HG03135 (cell line): ENCODE measurements at regions not wholly inside any gene's neighbourhood (a gene's known extent, or its start where the extent isn't known, plus 50 kb on each side); places are given as distances from the start of the nearest gene placed in this dataset.

Experiments
- ATAC-seq: cut with Tn5 transposase; IDR thresholded peaks from one replicate; pipeline ENCODE4 v1.9.1; 2021; ENCODE audit warnings: mild to moderate bottlenecking, moderate library complexity; ENCODE audit not compliant: unreplicated experiment

DNA sequence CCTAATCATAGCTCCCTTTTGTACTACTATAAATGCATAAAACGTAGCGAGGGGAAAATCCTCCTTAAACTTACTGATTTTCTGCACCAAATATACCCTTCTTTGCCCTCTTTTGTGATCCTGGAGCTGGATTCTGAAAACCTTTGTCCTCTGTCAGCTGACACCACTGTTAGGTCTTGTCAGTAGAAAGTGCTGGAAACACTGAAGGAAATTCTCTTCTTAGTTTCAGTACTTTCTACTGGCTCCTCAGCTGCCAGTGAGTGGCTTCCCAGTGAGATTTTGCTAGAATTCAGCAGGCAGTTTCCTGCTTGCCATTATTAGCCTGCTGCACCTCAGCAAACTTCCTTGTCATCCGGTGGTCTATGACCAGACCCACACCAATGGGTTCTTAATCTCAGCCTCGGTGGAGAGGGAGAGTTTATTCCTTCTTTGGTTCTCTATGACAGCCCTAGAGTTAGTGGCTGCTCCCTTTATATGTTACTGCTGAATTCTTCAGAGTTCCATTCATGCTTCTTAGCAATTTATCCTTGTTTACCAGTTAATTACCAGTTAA, 476.2 kb downstream of the FSCB start:
- ATAC-seq: no peak

DNA sequence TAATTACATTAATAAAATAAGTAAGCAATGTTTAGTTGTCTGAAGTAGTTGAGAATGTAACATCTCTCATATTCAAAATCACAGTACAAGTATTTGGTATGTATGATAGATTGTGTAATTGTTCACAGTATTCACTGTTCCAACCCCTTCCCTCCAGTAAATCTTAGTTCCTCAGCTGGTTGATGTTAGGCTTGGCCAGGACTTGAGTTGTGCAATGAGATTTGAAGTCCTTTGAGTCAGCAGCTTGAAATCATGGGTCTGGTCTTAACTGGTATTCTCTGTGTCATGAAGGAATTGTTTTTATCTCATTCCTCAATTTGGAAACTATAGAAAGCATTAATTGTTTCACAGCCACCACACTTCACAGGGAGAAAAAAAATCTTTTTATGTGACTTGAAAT, 477.1 kb downstream of the FSCB start:
- ATAC-seq: no peak

DNA sequence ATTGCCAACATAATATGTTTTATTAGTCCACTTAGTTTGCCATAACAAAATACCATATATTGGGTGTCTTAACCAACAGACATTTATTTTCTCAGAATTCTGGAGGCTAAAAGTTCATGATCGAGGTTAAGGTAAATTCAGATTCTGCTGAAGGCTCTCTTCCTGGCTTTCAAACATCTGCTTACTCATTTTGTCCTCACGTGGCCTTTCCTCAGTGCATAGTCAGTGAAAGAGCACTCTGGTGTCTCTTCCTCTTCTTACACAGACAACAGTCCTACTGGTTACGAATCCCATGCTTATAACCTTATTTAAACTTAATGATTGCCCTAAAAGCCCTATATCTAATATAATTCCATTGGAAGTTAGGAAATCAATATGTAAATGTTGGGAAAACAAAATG, 479.7 kb downstream of the FSCB start:
- ATAC-seq: no peak

DNA sequence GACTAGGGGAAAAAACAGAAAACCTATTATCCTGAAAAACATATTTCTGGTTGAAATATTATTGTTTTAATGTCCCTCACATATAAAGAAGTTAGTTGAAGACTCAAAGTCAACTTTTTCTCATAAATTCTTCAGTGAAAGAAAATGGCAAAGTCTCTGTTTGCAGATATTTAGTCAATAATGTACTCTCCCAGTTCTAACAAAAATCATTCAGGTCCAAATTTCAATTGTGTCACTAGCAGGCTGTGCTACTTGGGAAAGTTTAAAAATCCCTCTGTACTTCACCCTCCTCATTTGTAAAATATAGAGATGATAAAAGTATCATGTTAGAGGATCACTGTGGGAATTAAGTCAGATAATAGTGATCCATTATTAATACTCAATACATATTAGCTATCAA, 496.5 kb downstream of the FSCB start:
- no peak for ATAC-seq

DNA sequence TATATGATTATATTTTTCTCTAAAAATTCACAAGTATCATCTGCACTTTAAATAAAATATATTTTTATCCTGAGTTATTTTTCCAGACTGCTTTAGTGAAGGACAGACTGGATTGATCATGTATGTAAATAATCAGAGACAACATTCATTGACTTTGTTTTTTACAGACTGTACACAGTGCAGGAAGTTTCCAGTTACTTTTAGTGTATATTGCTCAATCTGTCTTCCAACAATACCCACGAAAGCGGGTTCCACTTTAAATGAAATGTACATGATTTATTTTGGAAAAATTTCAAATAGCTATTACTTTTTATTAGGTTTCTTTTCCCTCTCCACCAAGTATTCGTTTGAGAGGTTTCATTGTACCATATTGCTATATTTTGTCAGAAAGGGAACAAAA, 497.0 kb downstream of the FSCB start:
- ATAC-seq: no peak

DNA sequence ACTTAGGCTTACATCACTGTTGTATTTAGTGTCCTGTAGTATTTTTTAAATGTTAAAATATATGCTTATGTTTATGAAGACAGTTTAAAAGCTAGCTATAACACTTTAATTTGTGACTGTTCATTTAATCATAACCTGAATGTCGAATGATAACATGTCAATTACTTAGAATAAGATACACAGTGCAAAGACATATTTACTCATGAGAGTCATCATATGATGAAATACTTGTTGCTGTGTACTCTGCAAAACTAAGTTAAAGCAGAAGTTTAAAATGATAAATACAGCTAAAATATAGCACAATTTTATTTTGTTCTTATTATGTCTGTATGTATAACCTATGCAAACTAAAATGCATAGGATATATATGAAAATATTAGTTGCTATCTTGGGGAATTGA, 497.4 kb downstream of the FSCB start:
- ATAC-seq: no peak

DNA sequence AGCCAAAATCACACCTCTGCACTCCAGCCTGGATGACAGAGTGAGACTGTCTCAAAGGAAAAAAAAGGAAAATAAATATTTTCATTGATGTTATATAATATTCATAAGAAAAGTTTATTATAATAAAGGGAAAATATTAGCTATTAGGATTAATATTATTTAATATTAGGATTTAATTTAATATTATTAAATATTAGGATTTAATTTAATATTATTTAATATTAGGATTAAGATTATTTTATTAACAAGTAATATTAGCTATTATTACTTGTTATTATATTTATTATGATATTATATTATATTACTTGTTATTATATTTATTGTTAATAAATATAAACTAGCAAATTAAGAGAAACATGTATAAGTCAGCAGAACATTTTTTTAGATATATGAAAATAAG, 518.1 kb downstream of the FSCB start:
- ATAC-seq: no peak

DNA sequence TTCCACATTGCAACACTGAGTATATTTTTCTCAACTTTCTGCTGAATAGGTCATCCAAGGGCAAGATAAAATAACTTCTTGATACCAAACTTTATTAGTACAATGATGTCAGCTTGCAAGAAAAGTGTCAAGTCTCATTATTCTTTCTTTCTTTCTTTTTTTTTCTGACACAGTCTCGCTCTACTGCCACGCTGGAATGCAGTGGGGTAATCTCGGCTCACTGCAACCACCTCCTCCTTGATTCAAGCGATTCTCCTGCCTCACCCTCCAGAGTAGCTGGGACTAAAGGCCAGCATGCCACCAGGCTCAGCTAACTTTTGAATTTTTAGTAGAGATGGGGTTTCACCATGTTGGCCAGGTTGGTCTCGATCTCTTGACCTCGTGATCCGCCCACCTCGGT, 523.4 kb downstream of the FSCB start:
- ATAC-seq: no peak

DNA sequence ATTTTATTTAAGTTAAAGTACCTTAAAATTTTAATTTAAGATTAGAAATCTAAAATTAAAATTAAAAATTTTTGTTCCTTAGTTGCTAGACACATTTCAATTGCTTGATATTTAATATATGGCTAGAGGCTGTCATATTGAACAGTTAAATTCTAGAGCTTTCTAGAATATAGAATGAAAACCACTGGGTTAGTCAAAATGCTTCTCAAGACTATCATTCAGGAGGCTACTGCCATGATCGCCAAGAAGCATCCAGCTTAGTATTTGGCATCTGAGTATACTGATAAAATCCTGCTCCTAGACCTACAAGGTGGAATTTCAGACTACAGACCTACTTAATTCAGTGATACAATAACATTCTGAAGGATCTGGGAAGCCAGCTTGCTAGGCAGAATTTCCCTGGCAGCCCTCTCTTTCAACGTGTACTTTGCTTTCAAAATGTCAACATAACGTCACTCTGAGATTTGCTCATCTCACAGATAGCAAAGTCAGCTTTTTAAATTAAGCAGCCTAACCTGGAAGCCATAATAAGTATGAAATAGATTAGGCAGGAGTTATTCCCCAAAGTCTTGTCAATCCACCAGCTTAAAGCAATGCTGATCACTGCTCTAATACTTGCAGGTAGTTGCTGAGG, 525.8 kb downstream of the FSCB start:
- ATAC-seq: no peak

DNA sequence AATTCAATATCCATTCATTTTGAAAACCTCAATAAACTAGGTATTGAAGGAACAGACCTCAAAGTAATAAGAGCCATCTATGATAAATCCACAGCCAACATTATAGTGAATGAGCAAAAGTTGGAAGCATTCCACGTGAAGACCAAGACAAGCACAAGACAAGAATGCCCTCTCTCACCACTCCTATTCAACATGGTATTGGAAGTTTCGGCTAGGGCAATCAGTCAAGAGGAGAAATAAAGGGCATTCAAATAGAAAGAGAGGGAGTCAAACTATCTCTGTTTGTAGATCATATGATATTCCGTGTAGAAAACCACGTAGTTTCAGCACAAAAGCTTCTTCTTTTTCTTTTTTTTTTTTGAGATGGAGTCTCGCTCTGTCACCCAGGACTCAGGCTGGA, 550.3 kb downstream of the FSCB start:
- ATAC-seq: no peak

DNA sequence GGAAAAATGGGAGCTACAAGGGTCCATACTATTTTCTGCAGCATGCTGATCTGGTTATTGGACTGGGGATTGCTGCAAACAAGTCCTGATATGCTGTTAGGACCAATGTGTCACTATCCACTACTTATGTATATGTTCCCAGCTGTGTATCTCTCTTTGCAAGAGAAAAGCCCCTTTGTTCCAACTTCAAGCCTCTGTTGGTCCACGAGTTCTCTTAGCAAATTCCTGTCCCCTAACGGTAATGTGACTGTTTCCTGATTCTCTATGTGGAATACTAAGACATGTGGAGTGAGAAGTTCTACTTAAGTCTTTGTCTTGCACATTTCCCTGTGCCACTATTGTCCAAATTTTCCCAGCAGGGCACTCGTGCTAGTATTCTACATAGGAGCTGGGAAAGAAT, 557.7 kb downstream of the FSCB start:
- no peak for ATAC-seq

DNA sequence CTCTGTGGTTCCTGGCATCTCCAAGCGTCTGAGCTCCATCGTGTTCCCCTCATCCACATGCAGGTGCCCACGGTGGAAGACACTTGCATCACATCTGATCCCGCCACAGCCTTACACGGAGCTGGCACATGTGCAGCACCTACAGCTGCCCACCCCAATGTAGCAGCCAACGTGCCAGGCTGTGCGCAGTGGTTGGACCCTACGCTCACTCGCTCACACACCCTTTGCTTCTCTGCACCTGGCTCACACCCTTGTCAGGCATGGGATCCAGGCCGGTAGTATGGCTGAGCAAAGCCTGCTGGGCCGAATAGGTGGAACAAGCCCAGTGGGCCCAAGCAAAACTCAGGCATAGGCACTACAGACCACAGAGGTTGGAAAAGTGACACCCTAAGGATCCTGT, 567.2 kb downstream of the FSCB start:
- no peak for ATAC-seq

DNA sequence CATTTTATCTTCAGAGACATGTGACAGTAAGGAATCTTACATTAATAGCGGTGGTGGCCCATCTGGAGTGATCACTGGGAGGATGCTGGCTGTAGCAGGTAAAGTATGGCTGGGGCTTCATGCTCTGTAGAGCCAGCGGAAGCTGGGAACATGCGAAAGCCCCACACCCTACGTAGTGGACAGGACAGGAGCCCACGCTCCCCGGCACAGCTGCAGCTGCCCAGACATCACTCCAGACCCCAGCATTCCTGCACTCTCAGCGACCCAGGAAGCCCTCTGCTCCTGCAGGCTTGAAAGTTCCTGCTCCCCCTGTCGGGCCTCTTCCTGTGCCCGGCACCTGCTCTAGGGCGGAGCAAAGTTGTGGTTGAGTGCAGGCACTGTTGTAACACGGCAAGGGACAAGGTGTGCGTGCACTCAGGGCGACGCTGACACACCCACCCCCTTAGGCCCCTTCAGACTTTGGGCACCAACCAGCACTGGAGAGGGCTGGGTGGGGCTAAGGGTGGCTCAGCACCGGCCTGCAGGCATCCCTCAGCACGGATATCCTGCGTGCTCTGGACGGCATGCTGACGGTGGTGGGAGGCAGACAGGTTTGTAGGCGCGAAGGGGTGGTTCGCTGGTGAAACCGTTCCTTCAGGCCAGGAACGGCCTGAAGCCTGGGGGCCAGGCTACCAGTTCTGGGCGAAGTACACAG, 568.3 kb downstream of the FSCB start:
- ATAC-seq: no peak

DNA sequence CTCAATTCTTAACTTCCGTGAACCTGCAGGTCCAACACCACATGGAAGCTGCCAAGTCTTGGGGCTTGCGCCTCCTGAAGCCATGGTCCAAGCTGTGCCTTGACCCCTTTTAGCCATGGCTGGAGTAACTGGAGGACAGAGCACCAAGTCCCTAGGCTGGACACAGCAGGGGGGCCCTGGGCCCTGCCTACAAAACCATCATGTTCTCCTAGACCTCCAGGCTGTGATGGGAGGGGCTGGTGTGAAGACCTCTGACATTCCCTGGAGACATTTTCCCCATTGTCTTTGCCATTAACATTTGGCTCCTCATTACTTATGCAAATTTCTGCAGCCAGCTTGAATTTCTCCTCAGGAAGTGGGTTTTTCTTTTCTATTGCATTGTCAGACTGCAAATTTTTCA, 570.1 kb downstream of the FSCB start:
- ATAC-seq: no peak

DNA sequence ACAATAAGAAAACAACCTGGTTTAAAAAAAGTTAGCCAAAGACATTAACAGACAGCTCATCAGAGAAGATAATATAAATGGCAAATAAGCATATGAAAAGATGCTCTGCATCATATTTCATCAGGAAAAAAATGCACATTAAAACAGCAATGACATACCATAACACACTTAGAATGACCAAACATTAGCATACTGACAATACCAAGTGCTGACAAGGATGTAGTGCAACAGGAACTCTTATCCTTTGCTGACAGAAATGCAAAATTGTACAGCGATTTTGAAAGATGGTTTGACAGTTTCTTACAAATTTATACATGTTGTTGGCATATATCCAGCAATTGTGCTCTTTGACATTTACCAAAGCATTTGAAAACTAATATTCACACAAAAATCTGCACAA, 573.0 kb downstream of the FSCB start:
- no peak for ATAC-seq

DNA sequence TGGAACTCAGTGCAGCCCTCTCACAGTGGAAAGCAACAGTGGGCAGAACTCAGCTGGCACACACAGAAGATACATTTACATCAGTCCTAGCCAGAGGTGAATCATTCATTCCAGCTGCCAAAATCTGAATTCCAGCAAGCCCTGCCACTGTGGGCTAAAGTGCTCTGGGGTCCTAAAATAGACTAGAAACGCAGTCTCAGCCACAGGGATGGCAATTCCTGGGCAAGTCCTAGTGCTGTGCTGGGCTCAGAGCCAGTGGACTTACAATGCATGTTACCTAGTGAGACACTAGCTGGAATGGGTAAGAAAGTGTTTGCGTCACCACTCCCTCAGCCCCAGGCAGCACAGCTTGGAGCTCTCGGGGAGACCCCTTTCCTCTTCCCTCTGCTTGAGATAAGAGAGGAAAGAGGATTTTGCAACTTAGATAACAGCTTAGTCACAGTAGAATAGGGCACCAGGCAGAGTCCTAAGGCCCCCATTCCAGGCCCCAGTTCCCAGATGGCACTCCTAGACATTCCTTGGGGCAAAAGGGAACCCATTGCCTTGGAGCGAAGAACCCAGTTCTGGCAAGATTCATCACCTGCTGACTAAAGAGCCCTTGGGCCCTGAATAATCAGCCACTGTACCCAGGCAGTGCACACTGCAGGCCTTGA, 592.9 kb downstream of the FSCB start:
- no peak for ATAC-seq

DNA sequence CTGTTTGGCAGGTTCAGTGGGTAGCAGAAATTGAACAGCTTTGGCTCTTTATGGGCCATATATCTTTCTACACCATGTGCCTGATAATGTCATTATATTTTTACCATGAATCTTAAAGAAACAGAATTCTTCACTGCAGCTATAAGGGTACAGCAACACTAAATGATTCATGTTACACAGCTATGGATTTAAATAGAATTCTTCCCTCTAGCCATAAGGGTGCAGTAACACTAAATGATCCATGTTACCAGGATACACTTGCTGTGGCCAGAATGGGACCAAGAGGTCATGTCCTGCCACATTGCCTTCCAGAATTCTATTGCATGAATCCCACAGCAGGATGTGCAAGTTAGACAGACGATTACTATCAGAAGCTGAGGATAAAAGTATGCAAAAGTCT, 603.9 kb downstream of the FSCB start:
- ATAC-seq: no peak

DNA sequence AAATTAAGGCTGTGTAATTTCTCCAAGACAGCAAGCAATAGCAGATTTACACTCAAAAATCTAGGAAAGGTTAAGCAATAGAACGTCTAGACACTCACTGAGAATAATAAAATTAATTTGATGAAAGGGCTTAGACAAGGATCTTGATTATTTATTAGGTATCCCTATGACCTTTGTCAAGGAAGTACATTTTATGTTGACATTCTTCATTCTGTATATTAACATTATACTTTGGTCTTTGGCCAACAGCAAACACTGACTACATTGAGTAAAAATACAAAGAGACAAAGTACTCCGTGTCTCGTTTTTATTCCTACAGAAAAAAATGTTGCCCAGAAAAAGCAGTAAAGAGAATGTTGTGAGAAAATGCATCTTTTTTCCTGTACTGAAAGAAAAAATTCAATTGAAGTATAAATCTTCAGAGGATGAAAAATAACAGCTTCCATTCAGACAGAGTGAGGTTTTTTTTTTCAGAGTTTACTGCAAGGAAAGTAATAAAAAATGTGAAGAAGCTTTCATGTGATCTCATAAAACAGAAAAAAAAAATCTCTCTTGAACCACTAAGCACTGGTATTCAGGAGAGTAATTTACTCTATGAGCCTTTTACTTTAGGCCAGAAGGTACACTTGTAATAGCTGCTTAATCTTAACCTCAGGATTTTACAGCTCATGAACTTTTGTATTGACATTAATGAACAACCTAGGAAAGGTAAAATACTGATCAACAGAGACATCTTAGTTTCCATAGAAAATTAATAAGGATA, 605.0 kb downstream of the FSCB start:
- no peak for ATAC-seq

DNA sequence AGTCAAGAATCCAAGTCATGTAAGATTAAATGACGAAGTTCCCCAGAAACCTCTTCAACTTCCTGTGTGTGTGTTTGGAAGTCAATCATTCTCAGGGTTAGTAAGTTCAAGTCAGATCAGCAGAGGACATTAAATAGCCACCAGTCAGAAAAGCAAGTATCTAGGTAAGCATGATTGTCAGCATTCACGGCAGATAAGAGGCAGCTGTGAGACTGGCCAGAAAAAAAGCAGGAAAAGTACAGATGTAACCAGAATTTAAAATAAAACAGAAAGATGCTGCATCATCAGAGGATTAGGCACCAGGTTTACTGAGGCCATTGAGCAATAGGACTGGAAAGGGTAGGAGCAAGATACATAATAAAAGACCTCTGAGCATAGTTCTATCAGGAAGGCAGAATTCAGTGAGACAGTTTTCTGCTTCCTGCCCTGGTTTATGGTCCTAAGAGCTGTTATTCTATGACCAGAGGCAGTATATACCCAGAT, 606.9 kb downstream of the FSCB start:
- ATAC-seq: no peak

DNA sequence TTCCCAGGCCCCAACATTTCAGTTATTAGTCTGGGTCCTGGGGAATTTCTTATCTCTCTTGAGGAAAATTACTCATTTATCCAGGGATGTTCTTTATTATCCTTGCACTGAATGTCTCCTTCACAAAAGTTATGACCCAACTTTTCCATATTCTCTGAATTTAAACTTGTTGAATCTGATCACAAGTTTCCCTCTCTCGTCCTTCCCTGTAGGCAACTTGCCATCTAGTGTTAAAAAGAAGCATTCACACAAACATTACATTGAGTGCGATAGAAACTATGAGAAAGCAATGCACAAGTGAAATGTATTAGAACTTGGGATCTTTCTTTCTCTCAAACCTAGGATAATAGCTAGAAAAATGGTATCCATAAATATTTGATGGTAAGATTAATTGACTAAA, 608.4 kb downstream of the FSCB start:
- no peak for ATAC-seq

DNA sequence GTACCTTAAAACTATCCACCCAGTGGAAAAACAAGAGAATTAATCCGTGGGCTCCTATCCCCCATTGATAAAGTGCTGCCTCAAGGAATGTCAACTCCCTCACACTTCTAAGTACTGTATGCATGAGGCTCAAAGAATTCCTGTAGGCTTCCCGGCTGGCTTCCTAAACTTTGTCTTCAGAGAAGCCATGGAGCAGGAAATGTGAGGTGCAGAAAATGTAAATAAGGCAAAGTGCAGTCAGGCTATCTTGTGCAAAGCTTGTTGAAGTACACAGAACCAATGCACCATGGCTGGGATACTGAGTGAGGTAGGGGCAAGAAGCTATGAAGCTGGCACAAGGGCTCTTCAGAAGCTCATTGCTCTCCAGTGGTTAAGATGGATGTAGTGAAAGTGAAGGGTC, 611.0 kb downstream of the FSCB start:
- ATAC-seq: no peak
